ENCODE measurements at regions not wholly inside any gene's neighbourhood (a gene's known extent, or its start where the extent isn't known, plus 50 kb on each side); places are given as distances from the start of the nearest gene placed in this dataset.

GRCh38 chr18:46379323-46379950 lies 275.3 kb downstream of the HAUS1 start:
- Histone ChIP-seq H3K4me3 (ENCODE audit: low read length) (no peak overlapping the region), H3K4me1 (ENCODE audit: control insufficient read depth, low read length) (no peaks in the 10 kb centered on the region), H3K4me2 (ENCODE audit: low read length) (no peak overlapping the region), H3K27ac (ENCODE audit: low read depth, low read length) (no peak overlapping the region), H3K36me3 (ENCODE audit: control insufficient read depth, low read length) (no peaks in the 10 kb centered on the region), H3K79me2 (ENCODE audit: control insufficient read depth, low read length) (no peaks in the 10 kb centered on the region), H3K27me3 (ENCODE audit: control insufficient read depth, low read length) (peaks cover 4% of the 10 kb centered on the region; the same call in 1 of the 2 replicates), H3K9me3 (ENCODE audit: control insufficient read depth, insufficient read depth, low read length) (no peaks in the 10 kb centered on the region), H3F3A (ENCODE audit: control insufficient read depth, insufficient read depth) (no peaks in the 10 kb centered on the region), H3K9me2 (replicated peaks; ENCODE audit: control insufficient read depth, low read length) (no peaks in the 10 kb centered on the region), H4K20me1 (ENCODE audit: control insufficient read depth, insufficient read depth, low read depth, low read length) (no peaks in the 10 kb centered on the region)
- TF ChIP-seq, protein P1, sequence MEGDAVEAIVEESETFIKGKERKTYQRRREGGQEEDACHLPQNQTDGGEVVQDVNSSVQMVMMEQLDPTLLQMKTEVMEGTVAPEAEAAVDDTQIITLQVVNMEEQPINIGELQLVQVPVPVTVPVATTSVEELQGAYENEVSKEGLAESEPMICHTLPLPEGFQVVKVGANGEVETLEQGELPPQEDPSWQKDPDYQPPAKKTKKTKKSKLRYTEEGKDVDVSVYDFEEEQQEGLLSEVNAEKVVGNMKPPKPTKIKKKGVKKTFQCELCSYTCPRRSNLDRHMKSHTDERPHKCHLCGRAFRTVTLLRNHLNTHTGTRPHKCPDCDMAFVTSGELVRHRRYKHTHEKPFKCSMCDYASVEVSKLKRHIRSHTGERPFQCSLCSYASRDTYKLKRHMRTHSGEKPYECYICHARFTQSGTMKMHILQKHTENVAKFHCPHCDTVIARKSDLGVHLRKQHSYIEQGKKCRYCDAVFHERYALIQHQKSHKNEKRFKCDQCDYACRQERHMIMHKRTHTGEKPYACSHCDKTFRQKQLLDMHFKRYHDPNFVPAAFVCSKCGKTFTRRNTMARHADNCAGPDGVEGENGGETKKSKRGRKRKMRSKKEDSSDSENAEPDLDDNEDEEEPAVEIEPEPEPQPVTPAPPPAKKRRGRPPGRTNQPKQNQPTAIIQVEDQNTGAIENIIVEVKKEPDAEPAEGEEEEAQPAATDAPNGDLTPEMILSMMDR (IDR thresholded peaks at IDR 0.05; ENCODE audit: low read depth, low read length, poor library complexity, severe bottlenecking), result no peak
- no peak for TF ChIP-seq EZH2phosphoT487 (IDR thresholded peaks at IDR 0.05; ENCODE audit: borderline replicate concordance, low read length)

DNA sequence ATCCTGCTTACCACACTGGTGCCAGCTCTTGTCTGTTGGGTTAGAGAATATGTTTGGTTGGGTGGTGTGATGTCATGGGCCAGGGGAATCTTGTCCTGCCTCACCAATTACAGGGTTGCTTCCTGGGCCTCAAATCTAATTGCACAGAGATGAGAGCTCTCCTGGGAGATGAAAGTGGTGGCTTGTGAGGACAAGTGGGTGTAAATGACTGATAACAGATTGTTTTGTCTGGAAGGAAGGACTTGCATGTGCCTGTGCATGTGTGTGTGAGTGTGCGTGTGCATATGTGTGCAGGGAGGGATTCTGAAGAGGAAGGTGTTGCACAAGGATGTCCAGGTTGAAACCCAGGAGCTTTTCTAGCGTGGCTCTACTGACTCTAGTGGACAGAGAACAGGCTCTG lies 271.9 kb downstream of the LOXHD1 start:
- Histone ChIP-seq H3K36me3 (ENCODE audit: control insufficient read depth, low read length) (no peaks in the 10 kb centered on the region), H4K20me1 (ENCODE audit: control insufficient read depth, insufficient read depth, low read depth, low read length) (no peaks in the 10 kb centered on the region), H3K9me2 (replicated peaks; ENCODE audit: control insufficient read depth, low read length) (no peaks in the 10 kb centered on the region), H3K27me3 (ENCODE audit: control insufficient read depth, low read length) (peaks cover 15% of the 10 kb centered on the region), H3K4me3 (ENCODE audit: low read length) (no peak overlapping the region), H3K4me2 (ENCODE audit: low read length) (no peak overlapping the region), H3K79me2 (ENCODE audit: control insufficient read depth, low read length) (no peaks in the 10 kb centered on the region), H3K4me1 (ENCODE audit: control insufficient read depth, low read length) (no peaks in the 10 kb centered on the region), H3F3A (ENCODE audit: control insufficient read depth, insufficient read depth) (no peaks in the 10 kb centered on the region), H3K9me3 (ENCODE audit: control insufficient read depth, insufficient read depth, low read length) (no peaks in the 10 kb centered on the region), H3K27ac (ENCODE audit: low read depth, low read length) (no peak overlapping the region)
- TF ChIP-seq, protein P1 (IDR thresholded peaks at IDR 0.05; ENCODE audit: low read depth, low read length, poor library complexity, severe bottlenecking), result no peak
- no peak for TF ChIP-seq EZH2phosphoT487 (IDR thresholded peaks at IDR 0.05; ENCODE audit: borderline replicate concordance, low read length)

- H3K9me2 ChIP-seq (replicated peaks; ENCODE audit: control insufficient read depth, low read length), result no peaks in the 10 kb centered on the region
- no peaks in the 10 kb centered on the region for H4K20me1 ChIP-seq (ENCODE audit: control insufficient read depth, insufficient read depth, low read depth, low read length)
- no peaks in the 10 kb centered on the region for H3K4me1 ChIP-seq (ENCODE audit: control insufficient read depth, low read length)
- no peak overlapping the region for H3K27ac ChIP-seq (ENCODE audit: low read depth, low read length)
- TF ChIP-seq, protein P1 (IDR thresholded peaks at IDR 0.05; ENCODE audit: low read depth, low read length, poor library complexity, severe bottlenecking), result no peak
- no peak for TF ChIP-seq EZH2phosphoT487 (IDR thresholded peaks at IDR 0.05; ENCODE audit: borderline replicate concordance, low read length)
- no peaks in the 10 kb centered on the region for H3K36me3 ChIP-seq (ENCODE audit: control insufficient read depth, low read length)
- H3F3A ChIP-seq (ENCODE audit: control insufficient read depth, insufficient read depth), result no peaks in the 10 kb centered on the region
- peaks cover 10% of the 10 kb centered on the region for H3K27me3 ChIP-seq (ENCODE audit: control insufficient read depth, low read length)
- no peaks in the 10 kb centered on the region for H3K9me3 ChIP-seq (ENCODE audit: control insufficient read depth, insufficient read depth, low read length)
- H3K4me2 ChIP-seq (ENCODE audit: low read length), result no peak overlapping the region
- no peaks in the 10 kb centered on the region for H3K79me2 ChIP-seq (ENCODE audit: control insufficient read depth, low read length)
- H3K4me3 ChIP-seq (ENCODE audit: low read length), result no peak overlapping the region
Observed at GRCh38 chr18:46386788-46387187, 270.2 kb downstream of the LOXHD1 start.

All from DOHH2 (cell line).